Transverse colon (tissue), 3 donors: ENCODE measurements at regions not wholly inside any gene's neighbourhood (a gene's known extent, or its start where the extent isn't known, plus 50 kb on each side); places are given as distances from the start of the nearest gene placed in this dataset.

ENCODE experiments used
- CTCF ChIP-seq, 5 experiments: fragments of 200-600 bp in 3 of 5; fragments of 450-650 bp in 2 of 5; sonication (generic) in 3 of 5; IDR thresholded peaks; 1 replicate in 2 of 5; 2 replicates in 3 of 5; pipeline ENCODE4 v1.5.1; 2016 to 2017; ENCODE audit warnings: antibody characterized with exemption in 5 of 5, inconsistent platforms in 3 of 5, mild to moderate bottlenecking in 2 of 5, moderate library complexity in 1 of 5
- EP300 ChIP-seq: sonication (generic); formaldehyde crosslinking; IDR thresholded peaks from one replicate; pipeline ENCODE4 v1.6.1; 2017; ENCODE audit warnings: antibody characterized with exemption, low read depth
- POLR2A ChIP-seq: fragments of 450-650 bp; IDR thresholded peaks from one replicate; pipeline ENCODE4 v1.6.1; 2016; ENCODE audit warnings: antibody characterized with exemption, mild to moderate bottlenecking, moderate library complexity

DNA sequence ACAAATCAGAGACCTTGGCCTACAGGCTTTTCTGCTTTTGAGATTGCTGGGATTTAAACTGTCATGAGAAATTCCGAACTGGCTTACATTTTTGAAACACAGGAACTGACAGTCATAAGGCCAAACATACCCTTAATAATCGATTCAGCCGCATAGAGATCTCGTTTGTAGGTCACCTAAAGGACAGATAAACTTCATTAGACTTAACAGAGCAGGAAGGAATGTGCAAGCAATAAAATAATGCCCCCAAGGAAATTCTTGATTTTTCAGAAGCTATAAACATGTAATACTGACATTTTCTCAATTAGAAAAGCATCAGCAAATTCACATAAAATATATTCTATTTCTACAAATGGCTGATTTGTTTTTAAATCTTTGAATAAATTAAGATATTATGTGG, 120.0 kb downstream of the CRPPA start:
- no peak for TF ChIP-seq POLR2A
- TF ChIP-seq CTCF (IDR thresholded peaks at IDR 0.05): no peak
- TF ChIP-seq EP300: no peak
